ENCODE measurements at regions not wholly inside any gene's neighbourhood (a gene's known extent, or its start where the extent isn't known, plus 50 kb on each side); places are given as distances from the start of the nearest gene placed in this dataset.
"Not testable (repeated sequence)": the region's sequence is repeated elsewhere in the genome, so short reads cannot be mapped to it uniquely, and the experiment has no call there.

DNA sequence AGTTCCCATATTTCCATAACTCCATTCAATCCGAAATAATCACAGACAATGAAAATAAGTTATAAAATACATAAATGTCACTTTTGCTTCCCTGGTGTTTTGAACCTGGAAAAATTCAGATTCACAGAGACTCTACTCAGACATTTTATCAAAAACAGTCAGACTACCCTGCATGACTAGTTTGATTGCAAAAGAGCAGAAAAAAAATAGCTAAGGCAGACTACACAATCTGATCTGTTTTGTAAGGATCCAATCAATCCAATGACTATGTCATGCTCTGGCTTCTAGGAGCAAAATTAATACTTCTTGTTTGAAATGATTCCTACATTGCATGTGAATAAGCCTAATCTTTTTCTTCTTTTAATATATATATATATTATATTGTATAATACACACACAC, 1262.6 kb downstream of the EFNA5 start:
- Histone ChIP-seq H3K4me1 (no peaks in the 10 kb centered on the region), H3K27ac (no peak overlapping the region), H3K36me3 (no peaks in the 10 kb centered on the region), H3K27me3 (no peaks in the 10 kb centered on the region), H3K9me3 (no peaks in the 10 kb centered on the region), H3K4me3 (no peak overlapping the region)
- TF ChIP-seq, protein P1, sequence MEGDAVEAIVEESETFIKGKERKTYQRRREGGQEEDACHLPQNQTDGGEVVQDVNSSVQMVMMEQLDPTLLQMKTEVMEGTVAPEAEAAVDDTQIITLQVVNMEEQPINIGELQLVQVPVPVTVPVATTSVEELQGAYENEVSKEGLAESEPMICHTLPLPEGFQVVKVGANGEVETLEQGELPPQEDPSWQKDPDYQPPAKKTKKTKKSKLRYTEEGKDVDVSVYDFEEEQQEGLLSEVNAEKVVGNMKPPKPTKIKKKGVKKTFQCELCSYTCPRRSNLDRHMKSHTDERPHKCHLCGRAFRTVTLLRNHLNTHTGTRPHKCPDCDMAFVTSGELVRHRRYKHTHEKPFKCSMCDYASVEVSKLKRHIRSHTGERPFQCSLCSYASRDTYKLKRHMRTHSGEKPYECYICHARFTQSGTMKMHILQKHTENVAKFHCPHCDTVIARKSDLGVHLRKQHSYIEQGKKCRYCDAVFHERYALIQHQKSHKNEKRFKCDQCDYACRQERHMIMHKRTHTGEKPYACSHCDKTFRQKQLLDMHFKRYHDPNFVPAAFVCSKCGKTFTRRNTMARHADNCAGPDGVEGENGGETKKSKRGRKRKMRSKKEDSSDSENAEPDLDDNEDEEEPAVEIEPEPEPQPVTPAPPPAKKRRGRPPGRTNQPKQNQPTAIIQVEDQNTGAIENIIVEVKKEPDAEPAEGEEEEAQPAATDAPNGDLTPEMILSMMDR (IDR thresholded peaks at IDR 0.05), result no peak
- intact Hi-C loops (cut with DNase I), result no loop called here
- DNase-seq (ENCODE audit: low spot score in 2 of 2), result no peak

DNA sequence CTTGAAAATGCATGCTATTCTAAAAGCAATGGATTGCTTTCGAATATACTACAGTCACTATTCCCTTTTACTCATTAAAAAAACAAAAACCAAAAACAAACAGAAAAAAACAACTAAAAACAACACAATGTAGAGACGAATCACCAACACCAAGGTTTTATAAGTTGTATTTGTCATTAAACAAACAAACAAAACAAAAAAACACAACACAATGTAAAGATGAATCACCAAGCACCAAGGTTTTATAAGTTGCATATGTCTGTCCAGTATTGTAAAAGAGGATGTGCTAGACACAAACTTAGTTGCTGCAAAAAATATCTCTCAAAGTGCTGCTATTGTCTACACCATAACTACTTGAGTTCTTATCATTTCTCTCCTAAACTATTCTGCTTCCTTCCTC, 1269.2 kb downstream of the EFNA5 start:
- Histone ChIP-seq H3K4me3 (no peak overlapping the region), H3K9me3 (no peaks in the 10 kb centered on the region), H3K4me1 (no peaks in the 10 kb centered on the region), H3K36me3 (no peaks in the 10 kb centered on the region), H3K27me3 (no peaks in the 10 kb centered on the region), H3K27ac (no peak overlapping the region)
- TF ChIP-seq, protein P1 (IDR thresholded peaks at IDR 0.05), result no peak
- no peak for DNase-seq (ENCODE audit: low spot score in 2 of 2)
- intact Hi-C loops (cut with DNase I), result no loop called here

DNA sequence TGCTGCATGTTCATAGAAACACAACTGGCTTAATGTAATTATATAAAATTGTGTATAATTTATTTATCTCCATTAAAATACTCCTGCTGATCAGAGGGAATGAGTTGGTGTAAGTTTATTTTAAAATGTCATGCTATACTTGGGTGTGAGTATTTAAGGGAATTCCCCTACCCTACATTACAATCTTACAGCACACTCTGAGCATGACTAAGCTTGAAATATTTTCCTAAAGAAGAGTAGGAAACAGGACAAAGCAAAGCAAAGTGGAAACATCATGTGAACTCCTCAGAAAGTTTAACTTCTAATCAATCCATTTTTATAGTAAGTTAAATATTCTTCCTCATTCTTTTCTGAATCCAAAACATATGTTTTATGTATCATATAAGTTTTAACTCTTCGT, 1271.3 kb downstream of the EFNA5 start:
- TF ChIP-seq, protein P1 (IDR thresholded peaks at IDR 0.05), result no peak
- no peak overlapping the region for H3K27ac ChIP-seq
- H3K4me1 ChIP-seq, result no peaks in the 10 kb centered on the region
- intact Hi-C loops (cut with DNase I), result no loop called here
- DNase-seq (ENCODE audit: low spot score in 2 of 2), result no peak
- H3K9me3 ChIP-seq, result no peaks in the 10 kb centered on the region
- H3K27me3 ChIP-seq, result no peaks in the 10 kb centered on the region
- no peaks in the 10 kb centered on the region for H3K36me3 ChIP-seq
- no peak overlapping the region for H3K4me3 ChIP-seq

DNA sequence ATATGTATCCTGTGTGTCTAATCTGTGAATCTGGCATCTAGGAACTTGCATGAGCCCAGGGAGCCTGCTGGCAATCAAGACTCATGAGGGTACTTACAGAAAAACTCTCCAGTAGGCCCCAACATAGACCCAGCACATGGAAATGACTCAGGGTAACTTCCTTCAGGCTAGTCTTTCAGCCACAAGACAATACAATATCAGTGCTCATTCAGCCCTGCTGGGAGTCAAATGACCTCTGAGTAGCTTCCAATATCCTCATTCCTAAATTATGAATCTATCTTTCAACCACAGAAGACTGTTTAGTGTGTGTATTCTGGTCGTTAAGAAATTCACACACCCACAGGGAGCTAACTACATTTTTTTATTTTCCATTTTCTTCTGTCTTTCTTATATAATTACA, 1273.0 kb downstream of the EFNA5 start:
- DNase-seq (ENCODE audit: low spot score in 2 of 2), result no peak
- no peaks in the 10 kb centered on the region for H3K9me3 ChIP-seq
- H3K27me3 ChIP-seq, result no peaks in the 10 kb centered on the region
- no peak overlapping the region for H3K4me3 ChIP-seq
- intact Hi-C loops (cut with DNase I), result no loop called here
- no peak overlapping the region for H3K27ac ChIP-seq
- H3K4me1 ChIP-seq, result no peaks in the 10 kb centered on the region
- H3K36me3 ChIP-seq, result no peaks in the 10 kb centered on the region
- TF ChIP-seq, protein P1 (IDR thresholded peaks at IDR 0.05), result no peak

DNA sequence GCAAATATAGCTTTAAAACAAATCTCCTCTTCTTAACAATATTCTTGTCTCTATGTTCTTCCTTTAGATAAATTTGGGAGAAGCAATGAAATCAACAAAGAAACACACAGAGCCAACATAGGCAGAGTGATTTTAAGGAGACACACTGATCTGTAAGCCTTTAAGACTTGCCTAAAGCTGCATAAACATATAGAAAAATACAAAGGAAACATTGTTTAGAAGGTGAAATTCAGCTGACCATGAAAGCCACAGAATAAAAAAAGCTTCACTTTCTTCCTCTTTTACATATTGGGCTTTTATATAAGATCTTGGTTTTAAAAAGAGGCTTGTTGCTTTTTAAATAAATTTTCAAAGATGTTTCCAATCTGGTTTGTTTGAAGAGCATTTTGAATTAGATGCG, 1277.5 kb downstream of the EFNA5 start:
- H3K9me3 ChIP-seq, result no peaks in the 10 kb centered on the region
- no peaks in the 10 kb centered on the region for H3K36me3 ChIP-seq
- intact Hi-C loops (cut with DNase I), result no loop called here
- no peaks in the 10 kb centered on the region for H3K27me3 ChIP-seq
- H3K27ac ChIP-seq, result no peak overlapping the region
- no peak overlapping the region for H3K4me3 ChIP-seq
- TF ChIP-seq, protein P1 (IDR thresholded peaks at IDR 0.05), result no peak
- no peaks in the 10 kb centered on the region for H3K4me1 ChIP-seq
- no peak for DNase-seq (ENCODE audit: low spot score in 2 of 2)

DNA sequence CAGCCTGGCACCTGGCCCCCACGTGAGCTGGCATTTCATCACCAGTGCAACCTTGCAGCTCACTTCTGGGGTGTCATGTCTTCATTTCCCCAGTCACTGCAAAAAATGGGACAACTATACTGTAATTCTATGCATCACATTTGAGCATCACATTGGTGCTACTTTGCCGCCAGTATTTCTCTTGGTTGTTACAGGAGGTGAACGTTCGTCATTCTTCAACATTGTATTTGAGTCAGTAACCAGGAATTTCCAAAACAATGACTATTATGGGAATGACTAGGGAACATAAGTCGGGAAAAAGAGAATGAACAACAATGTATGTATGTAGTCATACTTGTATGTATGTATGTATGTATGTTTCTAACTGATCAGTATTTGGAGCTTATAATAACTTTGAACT, 1278.0 kb downstream of the EFNA5 start:
- H3K36me3 ChIP-seq, result no peaks in the 10 kb centered on the region

DNA sequence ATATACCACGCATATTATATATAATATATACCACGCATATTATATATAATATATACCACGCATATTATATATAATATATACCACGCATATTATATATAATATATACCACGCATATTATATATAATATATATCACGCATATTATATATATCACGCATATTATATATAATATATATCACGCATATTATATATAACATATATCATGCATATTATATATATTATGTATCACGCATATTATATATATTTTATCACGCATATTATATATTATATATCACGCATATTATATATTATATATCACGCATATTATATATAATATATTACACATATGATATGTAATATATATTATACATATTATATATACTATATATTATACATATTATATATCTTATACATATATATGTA, 1283.0 kb downstream of the EFNA5 start:
- intact Hi-C loops (cut with DNase I); H3K27me3 ChIP-seq; H3K4me1 ChIP-seq; H3K4me3 ChIP-seq; H3K36me3 ChIP-seq; H3K27ac ChIP-seq; DNase-seq (ENCODE audit: low spot score in 2 of 2); H3K9me3 ChIP-seq: not testable (repeated sequence)

More for the DNA sequence above, 1278.0 kb downstream of the EFNA5 start:
- H3K27ac ChIP-seq, result no peak overlapping the region
- H3K4me1 ChIP-seq, result no peaks in the 10 kb centered on the region
- no peak for DNase-seq (ENCODE audit: low spot score in 2 of 2)
- H3K9me3 ChIP-seq, result no peaks in the 10 kb centered on the region
- TF ChIP-seq, protein P1 (IDR thresholded peaks at IDR 0.05), result no peak
- intact Hi-C loops (cut with DNase I), result no loop called here
- no peak overlapping the region for H3K4me3 ChIP-seq
- no peaks in the 10 kb centered on the region for H3K27me3 ChIP-seq

Data from ascending aorta (tissue), 2 donors.